ENCODE measurements at regions not wholly inside any gene's neighbourhood (a gene's known extent, or its start where the extent isn't known, plus 50 kb on each side); places are given as distances from the start of the nearest gene placed in this dataset.

- no peak overlapping the region for H3K27ac ChIP-seq
- no peak overlapping the region for H3K4me3 ChIP-seq
Measured at GRCh38 chr2:220913384-220913783, 658.7 kb downstream of the EPHA4 start.

- Histone ChIP-seq H3K4me3 (no peak overlapping the region), H3K27ac (no peak overlapping the region)
Measured at GRCh38 chr2:220915092-220915623, 656.9 kb downstream of the EPHA4 start.

- no peak overlapping the region for H3K4me3 ChIP-seq
Measured at GRCh38 chr2:220916931-220917330, 655.2 kb downstream of the EPHA4 start.

GRCh38 chr2:220930271-220931076 is 641.6 kb downstream of the EPHA4 start:
- H3K27ac ChIP-seq, result no peak overlapping the region

More at GRCh38 chr2:220916931-220917330, 655.2 kb downstream of the EPHA4 start:
- no peak overlapping the region for H3K27ac ChIP-seq

GRCh38 chr2:220931491-220931890 is 640.6 kb downstream of the EPHA4 start:
- no peak overlapping the region for H3K27ac ChIP-seq
- H3K4me3 ChIP-seq, result no peak overlapping the region

More at GRCh38 chr2:220930271-220931076, 641.6 kb downstream of the EPHA4 start:
- H3K4me3 ChIP-seq, result no peak overlapping the region

- H3K27ac ChIP-seq, result no peak overlapping the region
- H3K4me3 ChIP-seq, result no peak overlapping the region
Measured at GRCh38 chr2:220932041-220932440, 640.1 kb downstream of the EPHA4 start.

GRCh38 chr2:220935789-220936321 is 636.2 kb downstream of the EPHA4 start:
- H3K27ac ChIP-seq, result no peak overlapping the region

GRCh38 chr2:220936641-220937197 is 635.4 kb downstream of the EPHA4 start:
- H3K27ac ChIP-seq, result peak overlapping the region in 1 of 21 experiments; percentile 37
- no peak overlapping the region for H3K4me3 ChIP-seq

More at GRCh38 chr2:220935789-220936321, 636.2 kb downstream of the EPHA4 start:
- H3K4me3 ChIP-seq, result no peak overlapping the region

- peak overlapping the region in 1 of 21 experiments; percentile 37 for H3K27ac ChIP-seq
Measured at GRCh38 chr2:220937245-220937644, 634.9 kb downstream of the EPHA4 start.

GRCh38 chr2:220940646-220941045 is 631.5 kb downstream of the EPHA4 start:
- Histone ChIP-seq H3K27ac (no peak overlapping the region), H3K4me3 (no peak overlapping the region)

More at GRCh38 chr2:220937245-220937644, 634.9 kb downstream of the EPHA4 start:
- H3K4me3 ChIP-seq, result no peak overlapping the region

- no peak overlapping the region for H3K4me3 ChIP-seq
- H3K27ac ChIP-seq, result no peak overlapping the region
Measured at GRCh38 chr2:220941683-220942082, 630.4 kb downstream of the EPHA4 start.

GRCh38 chr2:220946552-220946951 is 625.6 kb downstream of the EPHA4 start:
- Histone ChIP-seq H3K4me3 (no peak overlapping the region), H3K27ac (no peak overlapping the region)

- Histone ChIP-seq H3K27ac (no peak overlapping the region), H3K4me3 (no peak overlapping the region)
Measured at GRCh38 chr2:220948579-220948978, 623.5 kb downstream of the EPHA4 start.

GRCh38 chr2:220949466-220949865 is 622.6 kb downstream of the EPHA4 start:
- no peak overlapping the region for H3K4me3 ChIP-seq
- no peak overlapping the region for H3K27ac ChIP-seq

- no peak overlapping the region for H3K27ac ChIP-seq
- H3K4me3 ChIP-seq, result no peak overlapping the region
Measured at GRCh38 chr2:220955776-220956175, 616.3 kb downstream of the EPHA4 start.

GRCh38 chr2:220956429-220956828 is 615.7 kb downstream of the EPHA4 start:
- no peak overlapping the region for H3K4me3 ChIP-seq
- H3K27ac ChIP-seq, result no peak overlapping the region

- no peak overlapping the region for H3K4me3 ChIP-seq
- H3K27ac ChIP-seq, result no peak overlapping the region
Measured at GRCh38 chr2:220959391-220959802, 612.7 kb downstream of the EPHA4 start.

- no peak overlapping the region for H3K27ac ChIP-seq
- H3K4me3 ChIP-seq, result no peak overlapping the region
Measured at GRCh38 chr2:220961143-220961860, 610.8 kb downstream of the EPHA4 start.

- Histone ChIP-seq H3K4me3 (no peak overlapping the region), H3K27ac (no peak overlapping the region)
Measured at GRCh38 chr2:220962556-220962955, 609.5 kb downstream of the EPHA4 start.

GRCh38 chr2:220963076-220963475 is 609.0 kb downstream of the EPHA4 start:
- H3K27ac ChIP-seq, result no peak overlapping the region

More at GRCh38 chr2:220963076-220963475, 609.0 kb downstream of the EPHA4 start:
- H3K4me3 ChIP-seq, result no peak overlapping the region
